Activated T-cell treated with anti-CD3 and anti-CD28 coated beads, Interleukin-2, amount 50 U/mL, for 24 hours (primary cell): ENCODE measurements at regions not wholly inside any gene's neighbourhood (a gene's known extent, or its start where the extent isn't known, plus 50 kb on each side); places are given as distances from the start of the nearest gene placed in this dataset.
"Not testable (repeated sequence)": the region's sequence is repeated elsewhere in the genome, so short reads cannot be mapped to it uniquely, and the experiment has no call there.

Experiments used
- DNase-seq: peaks from one replicate; pipeline ENCODE4 v3.0.0-alpha.2; 2020
- H3K27ac Mint-ChIP-seq: 2 replicates; pipeline ENCODE4 v1.8.0; 2020; ENCODE audit warnings: mild to moderate bottlenecking, mixed read lengths
- H3K27me3 Mint-ChIP-seq: 2 replicates; pipeline ENCODE4 v1.8.0; 2020; ENCODE audit warnings: mixed read lengths
- H3K36me3 Mint-ChIP-seq: 2 replicates; pipeline ENCODE4 v1.8.0; 2020; ENCODE audit warnings: low read depth, mixed read lengths
- H3K4me1 Mint-ChIP-seq: 2 replicates; pipeline ENCODE4 v1.8.0; 2020; ENCODE audit warnings: low read depth, mixed read lengths
- H3K4me3 Mint-ChIP-seq: 2 replicates; pipeline ENCODE4 v1.8.0; 2020; ENCODE audit warnings: mild to moderate bottlenecking, moderate library complexity, mixed read lengths
- H3K9me3 Mint-ChIP-seq: 2 replicates; pipeline ENCODE4 v1.8.0; 2020; ENCODE audit warnings: mixed read lengths

GRCh38 chr1:29943034-29943433, 706.7 kb downstream of the PTPRU start:
- Mint-ChIP-seq H3K27me3 (peaks cover 23% of the 10 kb centered on the region), H3K36me3 (no peaks in the 10 kb centered on the region), H3K4me3 (no peak overlapping the region), H3K27ac (no peak overlapping the region), H3K4me1 (no peaks in the 10 kb centered on the region), H3K9me3 (no peaks in the 10 kb centered on the region)
- no peak for DNase-seq

- Mint-ChIP-seq H3K4me3 (no peak overlapping the region), H3K9me3 (no peaks in the 10 kb centered on the region), H3K27ac (no peak overlapping the region), H3K36me3 (no peaks in the 10 kb centered on the region), H3K27me3 (peaks cover 11% of the 10 kb centered on the region), H3K4me1 (no peaks in the 10 kb centered on the region)
- no peak for DNase-seq
Measured at GRCh38 chr1:29939079-29939478, 702.8 kb downstream of the PTPRU start.

DNA sequence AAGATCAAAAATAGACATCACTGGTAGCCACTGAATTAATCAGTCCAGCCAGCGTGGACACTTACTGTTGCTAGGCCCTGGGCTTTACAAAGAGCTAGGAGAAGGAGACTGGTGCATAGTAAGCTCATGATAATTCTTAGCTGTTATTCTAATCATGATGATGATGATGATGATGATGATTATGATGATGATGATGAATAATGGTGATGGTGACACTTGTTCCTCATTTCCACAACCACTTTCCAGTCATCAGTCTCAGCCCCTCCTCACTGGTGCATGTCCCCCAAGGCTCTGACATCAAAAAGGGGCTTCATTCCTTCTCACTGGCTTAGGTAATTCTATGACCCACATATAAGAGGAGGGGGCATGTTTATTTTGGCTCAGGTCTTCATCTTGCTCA, 701.0 kb downstream of the PTPRU start:
- H3K4me1 Mint-ChIP-seq = no peaks in the 10 kb centered on the region
- H3K9me3 Mint-ChIP-seq = no peaks in the 10 kb centered on the region
- DNase-seq = no peak
- no peak overlapping the region for H3K27ac Mint-ChIP-seq
- H3K36me3 Mint-ChIP-seq = no peaks in the 10 kb centered on the region
- H3K27me3 Mint-ChIP-seq = peaks cover 20% of the 10 kb centered on the region
- no peak overlapping the region for H3K4me3 Mint-ChIP-seq

DNA sequence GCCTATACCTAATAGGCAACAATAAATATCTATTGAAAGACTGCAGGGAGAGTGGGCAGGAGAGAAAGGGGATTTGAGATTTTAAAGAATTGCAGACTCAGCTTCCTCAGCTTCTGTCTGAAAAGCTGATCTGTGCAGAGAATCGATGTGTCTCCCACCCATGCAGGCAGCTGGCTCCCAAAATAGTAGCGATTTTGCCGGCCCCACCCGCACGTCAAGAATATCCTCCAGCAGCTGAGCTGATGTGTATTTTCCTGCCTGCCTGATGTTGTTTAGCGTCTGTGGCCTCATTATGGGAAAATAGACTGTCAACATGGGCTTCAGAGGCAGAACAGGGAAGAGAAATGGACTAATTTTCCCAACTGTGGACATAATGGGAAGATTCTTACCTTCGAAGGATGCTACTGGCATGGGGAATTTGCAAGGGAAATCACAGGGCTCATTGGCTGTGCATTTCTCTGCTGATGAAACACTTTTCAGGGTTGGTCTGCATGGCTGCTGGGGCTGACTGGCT, 699.8 kb downstream of the PTPRU start:
- Mint-ChIP-seq H3K27me3 (peaks cover 27% of the 10 kb centered on the region), H3K27ac (no peak overlapping the region), H3K4me3 (no peak overlapping the region), H3K9me3 (no peaks in the 10 kb centered on the region), H3K36me3 (no peaks in the 10 kb centered on the region), H3K4me1 (no peaks in the 10 kb centered on the region)
- DNase-seq = no peak

GRCh38 chr1:29934255-29934772, 698.0 kb downstream of the PTPRU start:
- no peaks in the 10 kb centered on the region for H3K36me3 Mint-ChIP-seq
- DNase-seq = no peak
- H3K4me3 Mint-ChIP-seq = no peak overlapping the region

GRCh38 chr1:29933067-29933466, 696.7 kb downstream of the PTPRU start:
- H3K4me1 Mint-ChIP-seq = no peaks in the 10 kb centered on the region

More at GRCh38 chr1:29934255-29934772, 698.0 kb downstream of the PTPRU start:
- Mint-ChIP-seq H3K27me3 (peaks cover 24% of the 10 kb centered on the region), H3K27ac (no peak overlapping the region), H3K9me3 (no peaks in the 10 kb centered on the region), H3K4me1 (no peaks in the 10 kb centered on the region)

GRCh38 chr1:29932626-29933025, 696.3 kb downstream of the PTPRU start:
- Mint-ChIP-seq H3K4me1 (no peaks in the 10 kb centered on the region), H3K4me3 (no peak overlapping the region), H3K27ac (no peak overlapping the region), H3K36me3 (no peaks in the 10 kb centered on the region), H3K9me3 (no peaks in the 10 kb centered on the region), H3K27me3 (peaks cover 29% of the 10 kb centered on the region)
- DNase-seq = no peak

More at GRCh38 chr1:29933067-29933466, 696.7 kb downstream of the PTPRU start:
- H3K9me3 Mint-ChIP-seq = no peaks in the 10 kb centered on the region
- DNase-seq = no peak
- H3K36me3 Mint-ChIP-seq = no peaks in the 10 kb centered on the region
- peaks cover 29% of the 10 kb centered on the region for H3K27me3 Mint-ChIP-seq
- H3K4me3 Mint-ChIP-seq = no peak overlapping the region
- H3K27ac Mint-ChIP-seq = no peak overlapping the region

- Mint-ChIP-seq H3K27ac (no peak overlapping the region), H3K36me3 (no peaks in the 10 kb centered on the region), H3K9me3 (no peaks in the 10 kb centered on the region), H3K4me1 (no peaks in the 10 kb centered on the region), H3K4me3 (no peak overlapping the region), H3K27me3 (peaks cover 29% of the 10 kb centered on the region)
- DNase-seq = no peak
Measured at GRCh38 chr1:29931477-29932175, 695.3 kb downstream of the PTPRU start.

- H3K9me3 Mint-ChIP-seq = no peaks in the 10 kb centered on the region
- H3K36me3 Mint-ChIP-seq = no peaks in the 10 kb centered on the region
- no peak overlapping the region for H3K27ac Mint-ChIP-seq
- peaks cover 19% of the 10 kb centered on the region for H3K27me3 Mint-ChIP-seq
- H3K4me1 Mint-ChIP-seq = no peaks in the 10 kb centered on the region
- no peak for DNase-seq
- no peak overlapping the region for H3K4me3 Mint-ChIP-seq
Measured at GRCh38 chr1:29925058-29925457, 688.7 kb downstream of the PTPRU start.

DNA sequence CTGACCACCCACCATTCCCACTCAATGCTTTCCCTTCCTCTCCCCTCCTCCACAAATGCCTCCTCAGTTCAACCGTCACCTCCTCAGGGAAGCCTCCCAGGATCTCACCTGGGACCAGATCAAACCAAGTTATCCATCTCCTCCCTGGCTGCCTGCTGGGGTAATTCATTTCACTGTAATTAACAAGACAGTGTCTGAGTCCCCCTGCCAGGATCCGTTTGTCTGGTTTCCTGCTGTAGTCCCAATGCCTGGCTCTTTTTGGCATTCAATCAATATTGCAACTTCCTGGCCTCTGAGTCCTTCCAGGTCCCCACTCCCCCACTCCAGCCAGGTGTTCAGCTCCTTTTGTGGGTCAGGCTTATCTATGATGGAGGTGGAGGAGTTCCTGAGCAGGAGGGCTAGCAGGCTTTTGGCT, 687.7 kb downstream of the PTPRU start:
- Mint-ChIP-seq H3K36me3 (no peaks in the 10 kb centered on the region), H3K9me3 (no peaks in the 10 kb centered on the region), H3K27me3 (peaks cover 22% of the 10 kb centered on the region), H3K4me1 (no peaks in the 10 kb centered on the region), H3K4me3 (no peak overlapping the region), H3K27ac (no peak overlapping the region)
- no peak for DNase-seq

GRCh38 chr1:29921741-29922140, 685.4 kb downstream of the PTPRU start:
- no peak overlapping the region for H3K4me3 Mint-ChIP-seq
- H3K4me1 Mint-ChIP-seq = no peaks in the 10 kb centered on the region
- H3K36me3 Mint-ChIP-seq = no peaks in the 10 kb centered on the region
- DNase-seq = no peak
- H3K27ac Mint-ChIP-seq = no peak overlapping the region
- no peaks in the 10 kb centered on the region for H3K9me3 Mint-ChIP-seq
- peaks cover 33% of the 10 kb centered on the region for H3K27me3 Mint-ChIP-seq

DNA sequence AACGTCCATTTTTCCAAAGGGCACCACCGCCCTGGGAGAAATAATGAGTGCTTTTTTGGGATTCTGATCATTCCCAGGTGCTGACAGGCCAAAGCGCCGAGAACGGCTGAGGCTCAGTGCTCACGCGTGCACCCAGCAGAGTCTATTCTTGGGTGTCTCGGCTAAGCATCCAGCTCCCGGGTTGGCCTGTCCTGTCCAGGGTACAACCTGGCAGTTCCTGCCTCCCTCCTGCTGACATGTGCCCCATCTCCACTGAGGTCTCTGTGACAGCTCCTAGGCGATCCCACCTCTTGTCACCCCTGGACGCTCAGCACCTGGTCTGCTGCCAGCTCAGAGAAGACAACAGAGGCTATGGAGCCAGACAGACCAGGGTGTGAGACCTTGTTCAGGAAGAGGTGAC, 684.5 kb downstream of the PTPRU start:
- Mint-ChIP-seq H3K36me3 (no peaks in the 10 kb centered on the region), H3K4me1 (no peaks in the 10 kb centered on the region), H3K27me3 (peaks cover 37% of the 10 kb centered on the region), H3K27ac (no peak overlapping the region), H3K4me3 (no peak overlapping the region), H3K9me3 (no peaks in the 10 kb centered on the region)
- DNase-seq = no peak

- Mint-ChIP-seq H3K9me3 (no peaks in the 10 kb centered on the region), H3K27me3 (peaks cover 37% of the 10 kb centered on the region), H3K27ac (no peak overlapping the region), H3K4me1 (no peaks in the 10 kb centered on the region), H3K36me3 (no peaks in the 10 kb centered on the region), H3K4me3 (no peak overlapping the region)
- DNase-seq = no peak
Measured at GRCh38 chr1:29920316-29920715, 684.0 kb downstream of the PTPRU start.

DNA sequence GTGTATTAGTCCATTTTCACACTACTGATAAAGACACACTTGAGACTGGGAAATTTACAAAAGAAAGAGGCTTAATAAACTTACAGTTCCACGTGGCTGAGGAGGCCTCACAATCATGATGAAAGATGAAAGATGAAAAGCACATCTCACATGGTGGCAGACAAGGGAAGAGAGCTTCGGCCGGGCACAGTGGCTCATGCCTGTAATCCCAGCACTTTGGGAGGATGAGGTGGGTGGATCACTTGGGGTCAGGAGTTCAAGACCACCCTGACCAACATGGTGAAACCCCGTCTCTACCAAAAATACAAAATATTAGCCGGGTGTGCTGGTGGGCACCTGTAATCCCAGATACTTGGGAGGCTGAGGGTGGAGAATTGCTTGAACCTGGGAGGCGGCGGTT, 682.7 kb downstream of the PTPRU start:
- H3K9me3 Mint-ChIP-seq = not testable (repeated sequence)

DNA sequence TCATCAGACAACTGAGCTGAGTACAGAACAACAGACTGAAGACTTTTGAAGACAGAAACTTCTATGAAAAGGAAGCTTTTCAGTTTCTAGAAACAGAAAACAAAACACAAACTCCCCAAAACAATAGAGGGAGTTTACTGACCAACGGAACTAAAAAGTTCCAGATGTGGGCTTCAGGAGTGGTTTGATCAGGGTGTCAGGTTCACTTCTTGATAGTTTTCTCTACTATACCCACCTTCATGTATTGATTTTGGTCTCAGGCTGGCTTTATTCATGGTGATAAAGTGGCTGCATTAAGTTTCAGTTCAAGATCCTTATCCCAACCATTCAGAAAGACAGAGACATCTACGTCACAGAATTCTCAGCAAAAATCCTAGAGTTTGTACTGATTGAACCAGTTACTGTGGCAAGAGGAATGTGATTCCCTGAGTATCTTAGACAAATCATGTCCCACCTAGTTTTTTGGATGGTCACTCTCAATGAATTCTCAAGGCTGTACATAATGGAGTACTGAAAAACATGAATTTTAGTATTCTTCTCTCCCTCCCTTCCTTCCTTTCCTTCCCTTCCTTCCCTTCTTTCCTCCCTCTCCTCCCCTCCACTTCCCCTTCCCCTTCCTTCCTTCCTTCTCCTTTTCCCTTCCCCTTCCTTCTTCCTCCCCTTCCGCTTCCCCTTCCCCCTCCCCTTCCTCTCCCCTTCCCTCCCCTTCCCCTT, 680.5 kb downstream of the PTPRU start:
- no peak overlapping the region for H3K27ac Mint-ChIP-seq
- H3K9me3 Mint-ChIP-seq = no peaks in the 10 kb centered on the region
- no peak for DNase-seq
- no peaks in the 10 kb centered on the region for H3K4me1 Mint-ChIP-seq
- H3K4me3 Mint-ChIP-seq = no peak overlapping the region
- peaks cover 31% of the 10 kb centered on the region for H3K27me3 Mint-ChIP-seq
- no peaks in the 10 kb centered on the region for H3K36me3 Mint-ChIP-seq

More for the DNA sequence above, 682.7 kb downstream of the PTPRU start:
- H3K4me3 Mint-ChIP-seq, H3K4me1 Mint-ChIP-seq, H3K27ac Mint-ChIP-seq, DNase-seq, H3K36me3 Mint-ChIP-seq: not testable (repeated sequence)
- H3K27me3 Mint-ChIP-seq = peaks cover 37% of the 10 kb centered on the region
